ENCODE measurements at regions not wholly inside any gene's neighbourhood (a gene's known extent, or its start where the extent isn't known, plus 50 kb on each side); places are given as distances from the start of the nearest gene placed in this dataset.

- intact Hi-C loops (cut with micrococcal nuclease; ENCODE audit: unreplicated experiment): no loop called here
- no peak overlapping the region for H3K4me3 ChIP-seq (ENCODE audit: low read depth, low read length)
- no peak for DNase-seq
- no peaks in the 10 kb centered on the region for H3K27me3 ChIP-seq (replicated peaks; ENCODE audit: control insufficient read depth, insufficient read depth, low read length)
- Mint-ChIP-seq H3K9me3 (ENCODE audit: unreplicated experiment) (no peaks in the 10 kb centered on the region), H3K27ac (ENCODE audit: unreplicated experiment) (no peak overlapping the region), H3K4me1 (ENCODE audit: low read depth, unreplicated experiment) (no peaks in the 10 kb centered on the region), H3K4me3 (ENCODE audit: unreplicated experiment) (no peak overlapping the region), H3K27me3 (ENCODE audit: insufficient read depth, unreplicated experiment) (peaks cover 2% of the 10 kb centered on the region), H3K36me3 (ENCODE audit: insufficient read depth, unreplicated experiment) (no peaks in the 10 kb centered on the region)
- ChIA-PET CTCF (no interaction called here), POLR2A (no interaction called here)
- BruUV-seq (replicated peaks): no TSS peak
- no peaks in the 10 kb centered on the region for H3K4me1 ChIP-seq
- no peak for TF ChIP-seq CTCF (IDR thresholded peaks at IDR 0.05; ENCODE audit: insufficient read depth in 1 of 2, low read depth in 1 of 2, low read length in 1 of 2, severe bottlenecking in 1 of 2, unreplicated experiment in 1 of 2)
- no peaks in the 10 kb centered on the region for H3K9me3 ChIP-seq
- H3K36me3 ChIP-seq (ENCODE audit: control insufficient read depth, insufficient read depth, low read length): no peaks in the 10 kb centered on the region
These were observed 140.1 kb upstream of the FRY start for GRCh38 chr13:31891472-31891871.

- no peak for DNase-seq
- no peak for TF ChIP-seq CTCF (IDR thresholded peaks at IDR 0.05; ENCODE audit: insufficient read depth in 1 of 2, low read depth in 1 of 2, low read length in 1 of 2, severe bottlenecking in 1 of 2, unreplicated experiment in 1 of 2)
- H3K4me1 ChIP-seq: no peaks in the 10 kb centered on the region
- Mint-ChIP-seq H3K4me1 (ENCODE audit: low read depth, unreplicated experiment) (no peaks in the 10 kb centered on the region), H3K27me3 (ENCODE audit: insufficient read depth, unreplicated experiment) (no peaks in the 10 kb centered on the region), H3K9me3 (ENCODE audit: unreplicated experiment) (no peaks in the 10 kb centered on the region), H3K27ac (ENCODE audit: unreplicated experiment) (no peak overlapping the region), H3K36me3 (ENCODE audit: insufficient read depth, unreplicated experiment) (no peaks in the 10 kb centered on the region), H3K4me3 (ENCODE audit: unreplicated experiment) (no peak overlapping the region)
- CTCF ChIA-PET: no interaction called here
- H3K36me3 ChIP-seq (ENCODE audit: control insufficient read depth, insufficient read depth, low read length): no peaks in the 10 kb centered on the region
- no peaks in the 10 kb centered on the region for H3K27me3 ChIP-seq (replicated peaks; ENCODE audit: control insufficient read depth, insufficient read depth, low read length)
- BruUV-seq (replicated peaks): no TSS peak
- H3K4me3 ChIP-seq (ENCODE audit: low read depth, low read length): no peak overlapping the region
- intact Hi-C loops (cut with micrococcal nuclease; ENCODE audit: unreplicated experiment): no loop called here
- POLR2A ChIA-PET: no interaction called here
- H3K9me3 ChIP-seq: no peaks in the 10 kb centered on the region
These were observed 136.6 kb upstream of the FRY start for GRCh38 chr13:31894931-31895330.

GRCh38 chr13:31895691-31896090 lies 135.9 kb upstream of the FRY start:
- H3K36me3 ChIP-seq (ENCODE audit: control insufficient read depth, insufficient read depth, low read length): no peaks in the 10 kb centered on the region
- no peak overlapping the region for H3K4me3 ChIP-seq (ENCODE audit: low read depth, low read length)
- BruUV-seq (replicated peaks): no TSS peak
- H3K36me3 Mint-ChIP-seq (ENCODE audit: insufficient read depth, unreplicated experiment): no peaks in the 10 kb centered on the region
- no peak for DNase-seq
- no peaks in the 10 kb centered on the region for H3K27me3 ChIP-seq (replicated peaks; ENCODE audit: control insufficient read depth, insufficient read depth, low read length)
- no peaks in the 10 kb centered on the region for H3K9me3 ChIP-seq
- H3K4me1 ChIP-seq: no peaks in the 10 kb centered on the region
- H3K4me3 Mint-ChIP-seq (ENCODE audit: unreplicated experiment): no peak overlapping the region
- no peak overlapping the region for H3K27ac Mint-ChIP-seq (ENCODE audit: unreplicated experiment)
- ChIA-PET CTCF (no interaction called here), POLR2A (no interaction called here)
- TF ChIP-seq CTCF (IDR thresholded peaks at IDR 0.05; ENCODE audit: insufficient read depth in 1 of 2, low read depth in 1 of 2, low read length in 1 of 2, severe bottlenecking in 1 of 2, unreplicated experiment in 1 of 2): no peak
- H3K9me3 Mint-ChIP-seq (ENCODE audit: unreplicated experiment): no peaks in the 10 kb centered on the region
- H3K4me1 Mint-ChIP-seq (ENCODE audit: low read depth, unreplicated experiment): no peaks in the 10 kb centered on the region
- H3K27me3 Mint-ChIP-seq (ENCODE audit: insufficient read depth, unreplicated experiment): no peaks in the 10 kb centered on the region
- intact Hi-C loops (cut with micrococcal nuclease; ENCODE audit: unreplicated experiment): no loop called here

All from Caco-2 (cell line).